ENCODE measurements at regions not wholly inside any gene's neighbourhood (a gene's known extent, or its start where the extent isn't known, plus 50 kb on each side); places are given as distances from the start of the nearest gene placed in this dataset.

- no peak for TF ChIP-seq CTCF (conservative IDR thresholded peaks at IDR 0.05; ENCODE audit: low read length)
- no peak for TF ChIP-seq EZH2phosphoT487 (IDR thresholded peaks at IDR 0.05; ENCODE audit: borderline replicate concordance)
Measured at GRCh38 chr13:47549219-47549752, 451.8 kb downstream of the SUCLA2 start.

Data from Loucy (cell line).